Loucy (cell line): ENCODE measurements at regions not wholly inside any gene's neighbourhood (a gene's known extent, or its start where the extent isn't known, plus 50 kb on each side); places are given as distances from the start of the nearest gene placed in this dataset.

Experiments used
- EZH2phosphoT487 ChIP-seq: fragments of 200-600 bp; IDR thresholded peaks from 2 replicates; pipeline ENCODE4 v1.6.1; 2018; ENCODE audit warnings: antibody characterized with exemption, mild to moderate bottlenecking, moderate library complexity, borderline replicate concordance
- TF ChIP-seq, protein P1 (sequence below): fragments of 200-600 bp; sonication (generic); conservative IDR thresholded peaks from 2 replicates; pipeline ENCODE4 v1.5.1; 2014; ENCODE audit warnings: mild to moderate bottlenecking, antibody characterized with exemption, low read length

DNA sequence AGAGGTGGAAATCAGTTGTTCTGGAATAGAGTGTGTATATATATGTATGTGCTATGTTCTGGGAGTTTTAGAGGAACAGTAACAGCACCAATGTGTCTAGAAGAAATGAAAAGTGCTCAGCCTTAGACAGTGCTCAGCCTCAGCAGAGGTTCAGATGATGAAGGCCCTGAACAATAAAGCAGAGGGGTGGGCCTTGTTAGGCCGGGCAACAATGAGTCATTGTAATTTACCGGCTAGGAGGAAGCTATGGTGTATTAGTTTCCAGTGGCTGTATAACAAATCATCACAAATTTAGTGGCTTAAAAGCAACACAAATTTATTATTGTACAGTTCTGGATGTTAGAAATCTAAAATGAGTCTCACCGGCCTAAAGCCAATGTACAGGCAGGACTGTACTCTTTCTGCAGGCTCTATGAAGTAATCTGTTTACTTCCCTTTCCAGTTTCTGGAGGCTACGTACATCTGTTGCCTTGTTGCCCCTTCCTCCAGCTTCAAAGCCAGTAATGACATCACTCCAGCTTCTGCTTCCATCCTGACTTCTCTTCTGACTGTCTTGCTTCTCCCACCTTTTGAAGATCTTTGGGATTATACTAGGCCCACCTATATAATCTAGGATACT, 84.6 kb downstream of the CH25H start:
- TF ChIP-seq, protein P1, sequence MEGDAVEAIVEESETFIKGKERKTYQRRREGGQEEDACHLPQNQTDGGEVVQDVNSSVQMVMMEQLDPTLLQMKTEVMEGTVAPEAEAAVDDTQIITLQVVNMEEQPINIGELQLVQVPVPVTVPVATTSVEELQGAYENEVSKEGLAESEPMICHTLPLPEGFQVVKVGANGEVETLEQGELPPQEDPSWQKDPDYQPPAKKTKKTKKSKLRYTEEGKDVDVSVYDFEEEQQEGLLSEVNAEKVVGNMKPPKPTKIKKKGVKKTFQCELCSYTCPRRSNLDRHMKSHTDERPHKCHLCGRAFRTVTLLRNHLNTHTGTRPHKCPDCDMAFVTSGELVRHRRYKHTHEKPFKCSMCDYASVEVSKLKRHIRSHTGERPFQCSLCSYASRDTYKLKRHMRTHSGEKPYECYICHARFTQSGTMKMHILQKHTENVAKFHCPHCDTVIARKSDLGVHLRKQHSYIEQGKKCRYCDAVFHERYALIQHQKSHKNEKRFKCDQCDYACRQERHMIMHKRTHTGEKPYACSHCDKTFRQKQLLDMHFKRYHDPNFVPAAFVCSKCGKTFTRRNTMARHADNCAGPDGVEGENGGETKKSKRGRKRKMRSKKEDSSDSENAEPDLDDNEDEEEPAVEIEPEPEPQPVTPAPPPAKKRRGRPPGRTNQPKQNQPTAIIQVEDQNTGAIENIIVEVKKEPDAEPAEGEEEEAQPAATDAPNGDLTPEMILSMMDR, result no peak
- no peak for TF ChIP-seq EZH2phosphoT487
